ENCODE measurements at regions not wholly inside any gene's neighbourhood (a gene's known extent, or its start where the extent isn't known, plus 50 kb on each side); places are given as distances from the start of the nearest gene placed in this dataset.

DNA sequence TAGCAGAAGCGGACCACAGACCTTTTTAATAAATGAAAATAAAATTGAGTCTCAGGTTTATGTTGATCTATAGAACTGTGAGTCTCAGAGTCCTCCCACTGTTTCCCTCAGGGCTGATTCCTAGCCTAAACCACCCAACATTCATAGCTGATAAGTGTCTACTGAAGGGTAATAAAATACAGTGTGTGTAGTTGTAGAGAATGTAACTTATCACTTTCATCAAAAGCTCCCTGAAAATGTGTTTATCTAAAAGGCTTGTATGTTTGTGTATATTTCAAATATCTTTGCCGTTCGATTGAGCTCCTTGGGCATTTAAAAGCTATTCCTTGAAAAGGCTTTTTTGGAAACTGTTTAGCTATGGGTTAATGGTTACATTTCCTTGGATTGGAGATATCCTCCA is 740.3 kb upstream of the SOX9 start:
- H3K36me3 ChIP-seq (ENCODE audit: control insufficient read depth, insufficient read depth, low read length): no peaks in the 10 kb centered on the region
- no peak for DNase-seq (ENCODE audit: low read depth, low spot score)
- POLR2A ChIA-PET: no interaction called here
- H3K27ac ChIP-seq (ENCODE audit: low read length): no peak overlapping the region
- H3K9me3 ChIP-seq (ENCODE audit: control insufficient read depth, insufficient read depth, low read depth, low read length): no peaks in the 10 kb centered on the region
- no peak for ATAC-seq
- in situ Hi-C loops (cut with HindIII; ENCODE audit: low pct_unique_long_range_greater_than_20kb, low sequenced_read_pairs) (no loop called here), intact Hi-C loops (cut with micrococcal nuclease; ENCODE audit: unreplicated experiment) (no loop called here)
- H3K4me3 ChIP-seq (ENCODE audit: low read depth in 2 of 2, low read length in 2 of 2): no peak overlapping the region
- CTCF ChIA-PET: no interaction called here
- H3K4me1 ChIP-seq (ENCODE audit: control insufficient read depth, insufficient read depth, low read length): no peaks in the 10 kb centered on the region
- no peak for TF ChIP-seq TCF7L2 (IDR thresholded peaks at IDR 0.05; ENCODE audit: low read depth, low read length)
- TF ChIP-seq SIN3A (IDR thresholded peaks at IDR 0.05; ENCODE audit: borderline replicate concordance, insufficient read depth, low read depth, low read length): no peak
- TF ChIP-seq POLR2AphosphoS5 (IDR thresholded peaks at IDR 0.05; ENCODE audit: low read depth, low read length): no peak
- TF ChIP-seq, protein P1, sequence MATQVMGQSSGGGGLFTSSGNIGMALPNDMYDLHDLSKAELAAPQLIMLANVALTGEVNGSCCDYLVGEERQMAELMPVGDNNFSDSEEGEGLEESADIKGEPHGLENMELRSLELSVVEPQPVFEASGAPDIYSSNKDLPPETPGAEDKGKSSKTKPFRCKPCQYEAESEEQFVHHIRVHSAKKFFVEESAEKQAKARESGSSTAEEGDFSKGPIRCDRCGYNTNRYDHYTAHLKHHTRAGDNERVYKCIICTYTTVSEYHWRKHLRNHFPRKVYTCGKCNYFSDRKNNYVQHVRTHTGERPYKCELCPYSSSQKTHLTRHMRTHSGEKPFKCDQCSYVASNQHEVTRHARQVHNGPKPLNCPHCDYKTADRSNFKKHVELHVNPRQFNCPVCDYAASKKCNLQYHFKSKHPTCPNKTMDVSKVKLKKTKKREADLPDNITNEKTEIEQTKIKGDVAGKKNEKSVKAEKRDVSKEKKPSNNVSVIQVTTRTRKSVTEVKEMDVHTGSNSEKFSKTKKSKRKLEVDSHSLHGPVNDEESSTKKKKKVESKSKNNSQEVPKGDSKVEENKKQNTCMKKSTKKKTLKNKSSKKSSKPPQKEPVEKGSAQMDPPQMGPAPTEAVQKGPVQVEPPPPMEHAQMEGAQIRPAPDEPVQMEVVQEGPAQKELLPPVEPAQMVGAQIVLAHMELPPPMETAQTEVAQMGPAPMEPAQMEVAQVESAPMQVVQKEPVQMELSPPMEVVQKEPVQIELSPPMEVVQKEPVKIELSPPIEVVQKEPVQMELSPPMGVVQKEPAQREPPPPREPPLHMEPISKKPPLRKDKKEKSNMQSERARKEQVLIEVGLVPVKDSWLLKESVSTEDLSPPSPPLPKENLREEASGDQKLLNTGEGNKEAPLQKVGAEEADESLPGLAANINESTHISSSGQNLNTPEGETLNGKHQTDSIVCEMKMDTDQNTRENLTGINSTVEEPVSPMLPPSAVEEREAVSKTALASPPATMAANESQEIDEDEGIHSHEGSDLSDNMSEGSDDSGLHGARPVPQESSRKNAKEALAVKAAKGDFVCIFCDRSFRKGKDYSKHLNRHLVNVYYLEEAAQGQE (IDR thresholded peaks at IDR 0.05; ENCODE audit: insufficient read depth in 1 of 2, low read depth in 2 of 2, low read length in 1 of 2): no peak
- TF ChIP-seq, protein P2, sequence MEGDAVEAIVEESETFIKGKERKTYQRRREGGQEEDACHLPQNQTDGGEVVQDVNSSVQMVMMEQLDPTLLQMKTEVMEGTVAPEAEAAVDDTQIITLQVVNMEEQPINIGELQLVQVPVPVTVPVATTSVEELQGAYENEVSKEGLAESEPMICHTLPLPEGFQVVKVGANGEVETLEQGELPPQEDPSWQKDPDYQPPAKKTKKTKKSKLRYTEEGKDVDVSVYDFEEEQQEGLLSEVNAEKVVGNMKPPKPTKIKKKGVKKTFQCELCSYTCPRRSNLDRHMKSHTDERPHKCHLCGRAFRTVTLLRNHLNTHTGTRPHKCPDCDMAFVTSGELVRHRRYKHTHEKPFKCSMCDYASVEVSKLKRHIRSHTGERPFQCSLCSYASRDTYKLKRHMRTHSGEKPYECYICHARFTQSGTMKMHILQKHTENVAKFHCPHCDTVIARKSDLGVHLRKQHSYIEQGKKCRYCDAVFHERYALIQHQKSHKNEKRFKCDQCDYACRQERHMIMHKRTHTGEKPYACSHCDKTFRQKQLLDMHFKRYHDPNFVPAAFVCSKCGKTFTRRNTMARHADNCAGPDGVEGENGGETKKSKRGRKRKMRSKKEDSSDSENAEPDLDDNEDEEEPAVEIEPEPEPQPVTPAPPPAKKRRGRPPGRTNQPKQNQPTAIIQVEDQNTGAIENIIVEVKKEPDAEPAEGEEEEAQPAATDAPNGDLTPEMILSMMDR (IDR thresholded peaks at IDR 0.05): no peak
- no TSS peak for BruUV-seq (replicated peaks)
- H3K27me3 ChIP-seq (ENCODE audit: control insufficient read depth, insufficient read depth, low read length): no peaks in the 10 kb centered on the region

DNA sequence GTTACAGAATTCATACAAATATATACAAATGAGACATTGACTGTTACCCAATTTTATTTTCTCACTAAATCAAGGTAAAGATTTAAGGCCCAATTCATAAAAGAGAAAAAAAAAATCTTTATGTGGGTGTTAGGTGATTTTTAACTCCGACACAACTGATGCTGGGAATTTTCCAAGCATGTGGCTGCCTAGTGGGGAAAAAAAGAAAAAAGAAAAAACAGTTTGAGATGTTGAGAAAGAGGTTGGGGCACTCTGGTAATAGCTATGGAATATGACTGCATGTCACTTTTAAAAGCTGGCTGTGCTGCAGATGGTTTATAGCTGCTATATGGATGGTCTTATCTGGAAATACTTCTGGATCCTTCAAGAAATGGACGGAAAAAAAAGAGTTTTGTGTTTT is 739.9 kb upstream of the SOX9 start:
- Histone ChIP-seq H3K9me3 (ENCODE audit: control insufficient read depth, insufficient read depth, low read depth, low read length) (no peaks in the 10 kb centered on the region), H3K4me3 (ENCODE audit: low read depth in 2 of 2, low read length in 2 of 2) (no peak overlapping the region), H3K4me1 (ENCODE audit: control insufficient read depth, insufficient read depth, low read length) (no peaks in the 10 kb centered on the region), H3K27ac (ENCODE audit: low read length) (no peak overlapping the region), H3K36me3 (ENCODE audit: control insufficient read depth, insufficient read depth, low read length) (no peaks in the 10 kb centered on the region), H3K27me3 (ENCODE audit: control insufficient read depth, insufficient read depth, low read length) (no peaks in the 10 kb centered on the region)
- in situ Hi-C loops (cut with HindIII; ENCODE audit: low pct_unique_long_range_greater_than_20kb, low sequenced_read_pairs) (no loop called here), intact Hi-C loops (cut with micrococcal nuclease; ENCODE audit: unreplicated experiment) (no loop called here)
- POLR2A ChIA-PET: no interaction called here
- ATAC-seq: no peak
- BruUV-seq (replicated peaks): no TSS peak
- CTCF ChIA-PET: no interaction called here
- no peak for DNase-seq (ENCODE audit: low read depth, low spot score)
- TF ChIP-seq POLR2AphosphoS5 (IDR thresholded peaks at IDR 0.05; ENCODE audit: low read depth, low read length) (no peak), TCF7L2 (IDR thresholded peaks at IDR 0.05; ENCODE audit: low read depth, low read length) (no peak), SIN3A (IDR thresholded peaks at IDR 0.05; ENCODE audit: borderline replicate concordance, insufficient read depth, low read depth, low read length) (no peak)
- TF ChIP-seq, protein P1 (IDR thresholded peaks at IDR 0.05; ENCODE audit: insufficient read depth in 1 of 2, low read depth in 2 of 2, low read length in 1 of 2): no peak
- TF ChIP-seq, protein P2 (IDR thresholded peaks at IDR 0.05): no peak

All from Panc1 (cell line).